Astrocyte of the cerebellum (primary cell): ENCODE measurements at regions not wholly inside any gene's neighbourhood (a gene's known extent, or its start where the extent isn't known, plus 50 kb on each side); places are given as distances from the start of the nearest gene placed in this dataset.
"Not testable (repeated sequence)": the region's sequence is repeated elsewhere in the genome, so short reads cannot be mapped to it uniquely, and the experiment has no call there.

Source experiments
- DNase-seq: peaks from one replicate; pipeline ENCODE4 v3.0.0-alpha.2; 2011; ENCODE audit warnings: low read depth
- H3K4me3 ChIP-seq: 2 replicates; pipeline ENCODE4 v1.5.1; 2011; ENCODE audit warnings: mild to moderate bottlenecking, low read depth, low read length, moderate library complexity
- in situ Hi-C: cut with HindIII; loops from 2 replicates; pipeline ENCODE4 v1.10.0; 2017; ENCODE audit warnings: low sequenced_read_pairs
- TF ChIP-seq, protein P1 (sequence below): IDR thresholded peaks from 2 replicates; pipeline ENCODE4 v1.5.1; 2012; ENCODE audit warnings: low read length, low read depth, moderate library complexity, mild to moderate bottlenecking; ENCODE audit errors: missing control alignments

DNA sequence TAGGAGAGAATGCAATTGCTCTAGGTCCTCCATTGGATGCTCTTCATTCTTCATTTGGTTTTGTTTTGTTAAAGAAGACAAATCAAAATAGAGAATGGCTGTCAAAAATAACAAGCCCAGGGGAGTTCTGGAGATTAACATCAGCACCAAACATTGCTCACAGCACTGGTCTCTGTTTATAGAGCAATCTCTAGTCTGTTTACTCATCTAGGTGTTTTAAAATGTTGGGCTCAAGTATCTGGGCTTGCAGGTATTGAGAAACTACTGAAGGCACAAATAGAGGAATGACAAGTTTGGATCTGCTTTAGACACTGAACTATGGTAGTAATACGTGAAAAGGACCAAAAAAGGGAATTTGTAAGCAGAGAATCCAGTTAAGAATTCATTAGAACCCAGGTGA is 77.0 kb upstream of the TMC1 start:
- TF ChIP-seq, protein P1, sequence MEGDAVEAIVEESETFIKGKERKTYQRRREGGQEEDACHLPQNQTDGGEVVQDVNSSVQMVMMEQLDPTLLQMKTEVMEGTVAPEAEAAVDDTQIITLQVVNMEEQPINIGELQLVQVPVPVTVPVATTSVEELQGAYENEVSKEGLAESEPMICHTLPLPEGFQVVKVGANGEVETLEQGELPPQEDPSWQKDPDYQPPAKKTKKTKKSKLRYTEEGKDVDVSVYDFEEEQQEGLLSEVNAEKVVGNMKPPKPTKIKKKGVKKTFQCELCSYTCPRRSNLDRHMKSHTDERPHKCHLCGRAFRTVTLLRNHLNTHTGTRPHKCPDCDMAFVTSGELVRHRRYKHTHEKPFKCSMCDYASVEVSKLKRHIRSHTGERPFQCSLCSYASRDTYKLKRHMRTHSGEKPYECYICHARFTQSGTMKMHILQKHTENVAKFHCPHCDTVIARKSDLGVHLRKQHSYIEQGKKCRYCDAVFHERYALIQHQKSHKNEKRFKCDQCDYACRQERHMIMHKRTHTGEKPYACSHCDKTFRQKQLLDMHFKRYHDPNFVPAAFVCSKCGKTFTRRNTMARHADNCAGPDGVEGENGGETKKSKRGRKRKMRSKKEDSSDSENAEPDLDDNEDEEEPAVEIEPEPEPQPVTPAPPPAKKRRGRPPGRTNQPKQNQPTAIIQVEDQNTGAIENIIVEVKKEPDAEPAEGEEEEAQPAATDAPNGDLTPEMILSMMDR, result no peak
- no peak for DNase-seq
- in situ Hi-C loops, result no loop called here
- H3K4me3 ChIP-seq, result no peak overlapping the region

DNA sequence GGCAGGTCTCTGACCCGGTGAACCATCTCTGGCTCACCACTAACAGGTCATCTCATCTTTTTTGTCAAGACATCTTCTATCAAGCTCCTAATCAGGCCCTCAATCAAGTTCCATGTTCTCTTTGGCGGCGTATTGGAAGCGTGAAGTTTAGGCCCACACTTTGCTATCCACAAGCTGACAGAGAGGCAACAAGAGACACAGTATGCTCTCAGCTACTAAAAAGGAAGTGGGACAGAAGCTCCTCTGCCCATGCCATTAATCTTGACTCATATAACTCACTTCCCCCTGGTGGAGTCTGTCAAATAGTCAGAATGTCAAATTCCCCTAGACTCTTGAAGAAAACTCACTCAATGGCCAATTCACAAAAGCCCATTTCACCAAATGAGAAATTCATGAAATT is 77.6 kb upstream of the TMC1 start:
- in situ Hi-C loops, result no loop called here
- H3K4me3 ChIP-seq, result no peak overlapping the region
- TF ChIP-seq, protein P1, result no peak
- DNase-seq, result no peak

DNA sequence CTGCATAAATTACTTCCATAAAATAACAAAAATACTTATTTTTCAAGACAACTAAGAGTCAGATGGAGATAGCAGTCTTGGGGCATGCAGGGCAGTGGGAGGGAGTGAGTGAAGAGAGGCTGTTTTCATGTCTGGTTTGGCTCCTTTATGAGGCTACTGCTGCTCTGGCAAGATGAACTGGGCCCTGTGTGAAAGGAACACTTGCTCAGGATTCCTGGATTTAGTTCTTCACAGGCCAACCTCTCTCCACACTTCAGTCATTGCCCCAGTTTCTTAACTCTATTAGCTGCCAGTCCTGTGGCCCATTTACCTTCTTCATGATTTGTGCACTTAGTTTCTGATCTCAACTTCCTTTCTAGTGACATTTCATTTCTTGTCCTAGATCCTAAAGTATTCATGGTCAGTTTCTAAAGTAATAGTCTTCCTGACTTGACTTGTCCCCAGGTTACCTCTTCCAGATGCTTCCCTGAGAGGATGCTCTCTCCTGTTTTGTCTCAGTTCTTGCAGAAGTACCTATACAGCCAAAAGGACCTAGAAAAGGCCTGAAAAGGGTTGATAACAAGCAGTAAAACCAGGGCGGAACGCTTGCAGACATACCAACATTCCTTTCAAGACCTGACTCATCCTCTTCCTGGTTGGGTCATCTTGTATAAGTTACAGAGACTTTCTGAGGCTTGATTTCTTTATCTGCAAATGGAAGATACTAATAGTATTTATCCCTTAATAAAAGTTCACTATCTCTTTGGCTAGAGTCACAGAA is 77.0 kb upstream of the ZFAND5 start:
- TF ChIP-seq, protein P1, result no peak
- DNase-seq, result no peak
- in situ Hi-C loops, result no loop called here
- no peak overlapping the region for H3K4me3 ChIP-seq

DNA sequence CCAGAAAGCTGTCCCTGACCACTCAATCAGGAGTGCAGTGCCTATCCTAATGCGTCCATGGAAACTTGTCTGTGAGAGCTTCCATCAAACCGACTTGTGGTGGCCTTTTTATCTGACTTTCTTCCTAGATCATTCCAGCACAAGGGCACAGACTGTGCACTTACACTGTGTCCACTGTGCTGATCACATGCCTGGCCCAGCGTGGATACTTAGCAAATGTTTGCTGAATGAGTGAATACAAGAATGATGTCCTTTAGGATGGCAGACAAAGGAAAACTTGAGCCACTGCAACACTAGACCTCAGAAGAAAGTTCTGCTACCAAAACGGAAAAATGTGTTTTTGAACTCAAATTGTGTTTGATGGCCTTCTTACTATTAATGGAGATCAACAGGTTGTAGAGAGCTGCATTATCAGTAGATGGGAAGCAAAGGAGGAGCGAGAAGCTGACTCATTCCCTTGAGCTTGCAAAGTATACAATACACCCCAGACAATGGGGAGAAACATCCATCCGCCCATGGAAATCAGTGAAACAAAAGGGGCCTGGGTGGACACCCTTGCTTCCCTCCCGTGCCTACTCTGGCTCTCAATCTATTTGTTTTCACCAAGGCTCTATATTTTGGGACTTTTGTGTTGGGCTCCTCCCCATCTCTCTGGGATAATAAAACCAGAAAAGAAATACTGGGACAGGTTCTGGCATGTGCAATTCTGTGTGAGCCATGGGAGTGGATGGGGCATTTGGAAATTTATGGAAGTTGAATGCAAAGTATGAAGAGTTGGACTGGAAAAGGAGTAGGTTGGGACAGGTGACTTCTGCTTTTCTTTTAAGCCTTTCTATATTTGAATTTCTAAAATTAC is 76.2 kb upstream of the ZFAND5 start:
- in situ Hi-C loops, result no loop called here
- TF ChIP-seq, protein P1, result no peak
- no peak for DNase-seq
- H3K4me3 ChIP-seq, result no peak overlapping the region

DNA sequence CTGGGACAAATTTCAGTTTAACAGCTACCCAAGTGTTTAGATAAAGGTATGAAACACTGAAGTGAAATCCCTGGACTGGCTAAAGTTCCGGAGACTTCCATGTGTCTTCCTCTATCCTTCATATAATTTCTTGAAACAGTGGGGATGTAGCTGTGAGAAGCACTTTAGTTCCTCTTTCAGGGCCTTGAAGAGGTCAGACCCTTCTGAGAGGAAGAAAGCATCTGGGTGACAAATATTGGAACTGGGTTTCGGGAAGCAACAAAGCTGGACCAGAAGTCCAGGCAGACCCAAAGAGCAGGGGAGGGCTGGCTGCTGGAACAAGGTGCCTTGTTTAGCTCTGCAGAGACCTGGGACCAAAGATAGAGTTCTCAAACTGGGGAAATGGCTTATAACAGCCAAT is 75.4 kb upstream of the ZFAND5 start:
- no peak overlapping the region for H3K4me3 ChIP-seq
- DNase-seq, result no peak
- in situ Hi-C loops, result no loop called here
- TF ChIP-seq, protein P1, result no peak

DNA sequence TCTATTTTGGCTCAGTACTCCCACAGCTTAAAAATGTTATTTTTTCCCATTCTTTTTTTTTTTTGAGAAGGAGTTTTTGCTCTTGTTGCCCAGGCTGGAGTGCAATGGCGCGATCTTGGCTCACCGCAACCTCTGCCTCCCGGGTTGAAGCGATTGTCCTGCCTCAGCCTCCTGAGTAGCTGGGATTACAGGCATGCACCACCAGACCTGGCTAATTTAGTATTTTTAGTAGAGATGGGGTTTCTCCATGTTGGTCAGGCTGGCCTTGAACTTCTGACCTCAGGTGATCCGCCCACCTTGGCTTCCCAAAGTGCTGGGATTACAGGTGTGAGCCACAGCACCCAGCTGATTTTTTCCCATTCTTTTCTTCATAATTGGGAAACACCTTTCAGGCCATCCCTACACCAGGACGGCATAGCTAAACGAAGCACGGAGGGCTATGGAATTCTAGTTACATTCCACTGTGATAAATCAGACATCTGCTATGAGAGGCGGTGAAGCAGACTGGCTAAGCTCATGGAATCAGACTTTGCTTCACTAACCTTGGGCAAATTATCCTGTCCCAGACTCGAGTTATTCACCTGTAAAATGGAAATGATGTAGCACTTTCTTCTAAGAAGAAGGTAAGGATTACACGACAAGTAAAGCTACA is 68.7 kb upstream of the ZFAND5 start:
- peak; percentile 60 for DNase-seq
- in situ Hi-C loops, result not testable (repeated sequence)

More for the DNA sequence above, 68.7 kb upstream of the ZFAND5 start:
- not testable (repeated sequence) for H3K4me3 ChIP-seq
